ENCODE measurements at regions not wholly inside any gene's neighbourhood (a gene's known extent, or its start where the extent isn't known, plus 50 kb on each side); places are given as distances from the start of the nearest gene placed in this dataset.

DNA sequence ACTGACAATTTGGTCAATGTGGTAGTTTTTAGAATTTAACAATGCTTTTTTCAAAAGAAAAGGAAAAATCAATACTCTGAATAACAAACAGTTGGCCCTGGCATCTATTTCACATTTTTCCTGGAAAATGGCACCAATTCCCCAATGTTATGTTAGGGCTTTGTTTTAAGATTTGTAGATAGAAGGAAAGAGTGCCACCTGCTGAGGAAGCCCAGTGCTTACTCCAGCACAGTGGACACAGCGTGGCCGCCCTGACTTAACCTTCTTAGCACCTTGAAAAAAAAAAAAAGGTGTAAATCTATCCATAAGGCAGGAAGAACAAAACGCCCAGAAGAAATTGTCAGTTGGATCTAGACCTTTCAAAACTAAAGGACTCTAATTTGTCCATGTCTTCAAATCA lies 110.7 kb upstream of the CNTN4 start:
- H3K27me3 Mint-ChIP-seq (ENCODE audit: low read depth): no peaks in the 10 kb centered on the region
- H3K4me1 Mint-ChIP-seq: no peaks in the 10 kb centered on the region
- DNase-seq (ENCODE audit: low read depth, low spot score): no peak
- no peak overlapping the region for H3K27ac Mint-ChIP-seq (ENCODE audit: unreplicated experiment)
- peaks cover 3% of the 10 kb centered on the region for H3K9me3 Mint-ChIP-seq
- no peaks in the 10 kb centered on the region for H3K36me3 Mint-ChIP-seq (ENCODE audit: low read depth)
- H3K4me3 Mint-ChIP-seq: no peak overlapping the region
- TF ChIP-seq, protein P1, sequence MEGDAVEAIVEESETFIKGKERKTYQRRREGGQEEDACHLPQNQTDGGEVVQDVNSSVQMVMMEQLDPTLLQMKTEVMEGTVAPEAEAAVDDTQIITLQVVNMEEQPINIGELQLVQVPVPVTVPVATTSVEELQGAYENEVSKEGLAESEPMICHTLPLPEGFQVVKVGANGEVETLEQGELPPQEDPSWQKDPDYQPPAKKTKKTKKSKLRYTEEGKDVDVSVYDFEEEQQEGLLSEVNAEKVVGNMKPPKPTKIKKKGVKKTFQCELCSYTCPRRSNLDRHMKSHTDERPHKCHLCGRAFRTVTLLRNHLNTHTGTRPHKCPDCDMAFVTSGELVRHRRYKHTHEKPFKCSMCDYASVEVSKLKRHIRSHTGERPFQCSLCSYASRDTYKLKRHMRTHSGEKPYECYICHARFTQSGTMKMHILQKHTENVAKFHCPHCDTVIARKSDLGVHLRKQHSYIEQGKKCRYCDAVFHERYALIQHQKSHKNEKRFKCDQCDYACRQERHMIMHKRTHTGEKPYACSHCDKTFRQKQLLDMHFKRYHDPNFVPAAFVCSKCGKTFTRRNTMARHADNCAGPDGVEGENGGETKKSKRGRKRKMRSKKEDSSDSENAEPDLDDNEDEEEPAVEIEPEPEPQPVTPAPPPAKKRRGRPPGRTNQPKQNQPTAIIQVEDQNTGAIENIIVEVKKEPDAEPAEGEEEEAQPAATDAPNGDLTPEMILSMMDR (conservative IDR thresholded peaks at IDR 0.05): peak; percentile 53

DNA sequence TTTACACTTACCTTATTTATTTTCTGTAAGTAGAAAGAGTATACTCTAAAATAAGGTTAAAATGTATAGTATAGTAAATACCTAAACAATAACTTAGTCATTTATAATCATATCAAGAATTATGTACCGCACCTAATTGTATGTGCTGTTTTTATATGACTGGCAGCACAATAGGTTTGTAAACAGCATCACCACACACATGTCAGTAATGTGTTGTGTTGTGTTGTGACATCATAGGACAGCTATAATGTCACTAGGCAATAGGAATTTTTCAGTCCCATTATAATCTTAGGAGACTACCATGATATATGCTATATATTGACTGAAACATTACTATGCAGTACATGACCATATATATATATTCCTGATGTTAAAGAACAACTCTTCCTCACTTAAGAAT lies 99.9 kb upstream of the CNTN4 start:
- H3K27ac Mint-ChIP-seq (ENCODE audit: unreplicated experiment): no peak overlapping the region
- no peaks in the 10 kb centered on the region for H3K9me3 Mint-ChIP-seq
- no peaks in the 10 kb centered on the region for H3K36me3 Mint-ChIP-seq (ENCODE audit: low read depth)
- TF ChIP-seq, protein P1 (conservative IDR thresholded peaks at IDR 0.05): no peak
- H3K4me1 Mint-ChIP-seq: no peaks in the 10 kb centered on the region
- no peak overlapping the region for H3K4me3 Mint-ChIP-seq
- no peak for DNase-seq (ENCODE audit: low read depth, low spot score)
- no peaks in the 10 kb centered on the region for H3K27me3 Mint-ChIP-seq (ENCODE audit: low read depth)

DNA sequence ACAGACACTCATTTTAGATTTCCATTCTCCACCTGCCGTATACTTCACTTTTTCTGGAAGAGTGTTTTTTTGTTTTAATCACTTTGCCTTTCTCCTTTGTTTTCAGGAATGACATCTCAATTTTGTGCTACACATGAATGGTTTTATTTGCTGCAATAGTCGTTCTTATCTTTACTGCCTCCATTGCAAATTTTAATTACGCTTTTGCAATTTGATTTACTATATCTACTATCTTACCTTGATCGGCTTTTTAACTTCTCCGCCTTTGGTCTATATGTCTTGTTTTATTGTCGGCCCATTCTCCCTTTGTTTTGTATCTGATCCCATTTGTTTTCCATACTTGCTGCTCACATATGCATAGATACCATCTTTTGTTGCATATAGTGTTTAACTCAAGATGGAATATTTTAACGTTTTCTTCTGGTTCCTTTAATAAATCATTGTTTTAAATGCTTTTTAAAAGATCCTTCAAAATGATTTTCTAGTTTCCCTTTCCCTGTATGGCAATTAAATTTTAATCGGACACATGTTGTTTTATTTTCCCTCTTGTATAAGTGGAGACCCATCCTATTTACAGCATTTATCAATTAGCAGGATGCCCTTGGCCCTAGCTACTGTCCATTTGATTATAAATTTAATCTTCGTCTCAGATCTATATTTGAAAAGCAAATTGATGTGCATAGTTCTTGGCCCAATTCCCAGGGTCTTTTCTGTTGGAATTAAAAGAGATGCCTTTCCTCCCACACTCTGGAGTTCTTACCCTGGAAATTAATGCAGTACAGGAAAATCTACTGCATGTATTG lies 97.2 kb upstream of the CNTN4 start:
- no peak overlapping the region for H3K27ac Mint-ChIP-seq (ENCODE audit: unreplicated experiment)

DNA sequence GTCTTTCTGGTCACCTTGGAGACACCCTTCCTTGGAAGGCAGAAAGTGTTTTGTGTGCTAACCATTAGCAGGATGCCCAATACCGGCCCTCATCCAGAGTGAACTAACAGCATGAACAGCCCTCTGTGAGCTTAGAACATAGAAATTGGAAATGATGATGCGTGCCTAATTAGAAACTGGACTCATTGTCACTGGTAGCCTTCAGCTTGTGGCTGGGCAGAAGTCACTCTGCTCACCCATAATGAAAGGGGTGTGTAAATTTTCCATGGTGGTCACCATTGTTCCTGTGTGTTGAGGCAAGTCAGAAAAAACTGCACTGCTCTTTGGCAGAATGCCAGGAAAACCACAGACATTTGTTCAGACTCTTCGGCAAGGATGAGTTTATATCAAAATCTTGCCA lies 74.7 kb upstream of the CNTN4 start:
- H3K36me3 Mint-ChIP-seq (ENCODE audit: low read depth): no peaks in the 10 kb centered on the region
- H3K4me3 Mint-ChIP-seq: no peak overlapping the region
- H3K9me3 Mint-ChIP-seq: no peaks in the 10 kb centered on the region
- peaks cover 2% of the 10 kb centered on the region for H3K27me3 Mint-ChIP-seq (ENCODE audit: low read depth)
- peaks cover 12% of the 10 kb centered on the region for H3K4me1 Mint-ChIP-seq
- no peak for DNase-seq (ENCODE audit: low read depth, low spot score)
- TF ChIP-seq, protein P1 (conservative IDR thresholded peaks at IDR 0.05): no peak
- no peak overlapping the region for H3K27ac Mint-ChIP-seq (ENCODE audit: unreplicated experiment)

More for the DNA sequence above, 97.2 kb upstream of the CNTN4 start:
- TF ChIP-seq, protein P1 (conservative IDR thresholded peaks at IDR 0.05): no peak
- no peaks in the 10 kb centered on the region for H3K27me3 Mint-ChIP-seq (ENCODE audit: low read depth)
- peaks cover 4% of the 10 kb centered on the region for H3K9me3 Mint-ChIP-seq
- H3K4me3 Mint-ChIP-seq: no peak overlapping the region
- no peak for DNase-seq (ENCODE audit: low read depth, low spot score)
- peaks cover 2% of the 10 kb centered on the region for H3K36me3 Mint-ChIP-seq (ENCODE audit: low read depth)
- H3K4me1 Mint-ChIP-seq: no peaks in the 10 kb centered on the region

DNA sequence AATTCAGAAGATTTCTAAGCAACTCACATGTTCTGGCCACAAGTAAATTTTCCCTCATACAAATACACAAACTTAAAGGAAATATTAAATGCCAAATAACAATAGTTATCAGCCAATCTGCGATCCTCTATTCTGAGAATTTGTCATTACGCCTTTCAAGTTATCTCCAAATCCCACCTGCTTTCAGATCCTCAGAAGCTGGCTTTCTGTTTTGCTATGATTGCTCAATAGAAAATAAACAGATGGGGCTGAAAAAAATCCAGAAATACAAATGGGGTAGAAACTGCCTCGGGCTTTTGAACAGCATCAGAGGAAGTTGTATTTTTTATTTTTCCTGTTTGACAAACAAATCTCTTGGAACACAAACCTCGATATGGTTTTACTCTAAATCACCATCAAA lies 74.0 kb upstream of the CNTN4 start:
- Mint-ChIP-seq H3K4me3 (no peak overlapping the region), H3K9me3 (peaks cover under 1% of the 10 kb centered on the region), H3K4me1 (peaks cover 12% of the 10 kb centered on the region), H3K36me3 (ENCODE audit: low read depth) (no peaks in the 10 kb centered on the region), H3K27ac (ENCODE audit: unreplicated experiment) (no peak overlapping the region), H3K27me3 (ENCODE audit: low read depth) (no peaks in the 10 kb centered on the region)
- TF ChIP-seq, protein P1 (conservative IDR thresholded peaks at IDR 0.05): no peak
- no peak for DNase-seq (ENCODE audit: low read depth, low spot score)

Data from neural crest cell (in vitro differentiated cells).